GM12878 (cell line): ENCODE measurements at regions not wholly inside any gene's neighbourhood (a gene's known extent, or its start where the extent isn't known, plus 50 kb on each side); places are given as distances from the start of the nearest gene placed in this dataset.

Experiments used
- ATAC-seq: fragments of 200-7000 bp; cut with Tn5 transposase; 3 replicates; pipeline ENCODE4 v1.9.1; 2020; ENCODE audit warnings: mild to moderate bottlenecking, moderate library complexity
- BruUV-seq: library from RNA; stranded (reverse); fragments of 400-500 nt; replicated peaks from 2 replicates; lab custom pipeline; 2021; lab: Mats Ljungman, UMichigan
- CTCF ChIA-PET: fragments of 300-600 bp; sonication (Branson Sonifier 250); formaldehyde crosslinking; extraction: SDS; loops from one replicate; lab custom pipeline; 2021; ENCODE audit warnings: inconsistent platforms; lab: Yijun Ruan, JAX
- POLR2A ChIA-PET: fragments of 350-600 bp; formaldehyde crosslinking; extraction: SDS; loops from one replicate; lab custom pipeline; 2021; ENCODE audit warnings: inconsistent platforms; lab: Charles Lee
- RAD21 ChIA-PET: fragments of 300-600 bp; sonication (Branson Sonifier 250); formaldehyde crosslinking; loops from one replicate; lab custom pipeline; 2023; ENCODE audit warnings: antibody characterized with exemption; ENCODE audit not compliant: unreplicated experiment; lab: Charles Lee
- SMC1A ChIA-PET: fragments of 300-600 bp; sonication (Branson Sonifier 250); formaldehyde crosslinking; loops from one replicate; lab custom pipeline; 2023; ENCODE audit not compliant: unreplicated experiment, uncharacterized antibody; lab: Charles Lee
- DNase-seq: peaks from one replicate; pipeline ENCODE4 v3.0.0-alpha.2; 2011; ENCODE audit warnings: low read depth, low spot score
- FAIRE-seq: peaks from 3 replicates; lab custom pipeline; 2011; peaks lifted over from hg19 to GRCh38; lab: Jason Lieb, UNC
- H2AFZ ChIP-seq: 2 replicates; pipeline ENCODE4 v1.6.0; 2011; ENCODE audit warnings: low read depth, low read length, control low read depth; ENCODE audit not compliant: control insufficient read depth
- H3K27ac ChIP-seq: 2 replicates; pipeline ENCODE4 v1.5.1; 2011; ENCODE audit warnings: control low read depth; ENCODE audit not compliant: control insufficient read depth, insufficient read depth
- H3K27me3 ChIP-seq, 2 experiments: replicated peaks in 1 of 2; 2 replicates each; pipeline versions ENCODE4 v1.6.0 to v1.6.1; 2011; ENCODE audit warnings: low read length in 1 of 2; ENCODE audit not compliant: control insufficient read depth in 2 of 2, insufficient read depth in 2 of 2
- H3K36me3 ChIP-seq, 2 experiments: 2 replicates each; pipeline ENCODE4 v1.5.1; 2011; ENCODE audit warnings: low read length in 1 of 2; ENCODE audit not compliant: control insufficient read depth in 2 of 2, insufficient read depth in 2 of 2
- H3K4me1 ChIP-seq: 2 replicates; pipeline ENCODE4 v1.6.1; 2011; ENCODE audit warnings: mild to moderate bottlenecking, low read length, moderate library complexity, mixed read lengths; ENCODE audit not compliant: control insufficient read depth, insufficient read depth
- H3K4me2 ChIP-seq: 2 replicates; pipeline ENCODE4 v1.6.0; 2011; ENCODE audit warnings: control low read depth; ENCODE audit not compliant: control insufficient read depth, insufficient read depth
- H3K4me3 ChIP-seq: fragments of 200-600 bp; sonication (generic); 2 replicates; pipeline ENCODE4 v1.5.1; 2016
- H3K79me2 ChIP-seq: 2 replicates; pipeline ENCODE4 v1.6.0; 2011; ENCODE audit warnings: low read length; ENCODE audit not compliant: control insufficient read depth, insufficient read depth
- H3K9ac ChIP-seq: 2 replicates; pipeline ENCODE4 v1.8.0; 2011; ENCODE audit warnings: low read length, control low read depth, mixed read lengths; ENCODE audit not compliant: control insufficient read depth, insufficient read depth
- H3K9me3 ChIP-seq: replicated peaks from 3 replicates; pipeline ENCODE4 v1.5.1; 2011; ENCODE audit warnings: mild to moderate bottlenecking, low read length; ENCODE audit not compliant: control insufficient read depth, insufficient read depth
- H4K20me1 ChIP-seq: 2 replicates; pipeline ENCODE4 v1.6.0; 2011; ENCODE audit not compliant: control insufficient read depth, insufficient read depth
- ATF2 ChIP-seq: IDR thresholded peaks from 2 replicates; pipeline ENCODE4 v1.6.1; 2012; ENCODE audit warnings: low read length, inconsistent platforms
- ETV6 ChIP-seq, 2 experiments: fragments of 450-650 bp in 1 of 2; IDR thresholded peaks in 1 of 2; conservative IDR thresholded peaks in 1 of 2; 2 replicates each; pipeline ENCODE4 v1.6.1; 2014; ENCODE audit warnings: antibody characterized with exemption in 1 of 2, borderline replicate concordance in 1 of 2, low read depth in 1 of 2, mild to moderate bottlenecking in 1 of 2, moderate library complexity in 1 of 2
- EZH2 ChIP-seq: IDR thresholded peaks from 2 replicates; pipeline ENCODE4 v1.6.1; 2012; ENCODE audit warnings: low read depth, mild to moderate bottlenecking, control low read depth, inconsistent platforms, low read length, borderline replicate concordance; ENCODE audit not compliant: control insufficient read depth
- HCFC1 ChIP-seq: fragments of 150-350 bp; IDR thresholded peaks from 2 replicates; pipeline ENCODE4 v1.6.1; 2014; ENCODE audit warnings: low read length
- HDAC6 ChIP-seq: fragments of 200-600 bp; sonication (generic); IDR thresholded peaks from one replicate; pipeline ENCODE4 v1.8.0; 2017; ENCODE audit warnings: antibody characterized with exemption; ENCODE audit not compliant: unreplicated experiment
- KAT2A ChIP-seq: conservative IDR thresholded peaks from 2 replicates; pipeline ENCODE4 v1.6.1; 2011; ENCODE audit warnings: low read depth, low read length; ENCODE audit not compliant: control insufficient read depth
- MTA2 ChIP-seq: fragments of 450-650 bp; IDR thresholded peaks from 2 replicates; pipeline ENCODE4 v1.6.1; 2016; ENCODE audit warnings: low read depth, mild to moderate bottlenecking, moderate library complexity
- NFIC ChIP-seq: IDR thresholded peaks from 2 replicates; pipeline ENCODE4 v1.6.1; 2012; ENCODE audit warnings: low read depth, mild to moderate bottlenecking, inconsistent platforms, low read length, moderate library complexity
- NR2F1 ChIP-seq: fragments of 450-650 bp; conservative IDR thresholded peaks from 2 replicates; pipeline ENCODE4 v1.6.1; 2017; ENCODE audit warnings: mild to moderate bottlenecking
- PAX8 ChIP-seq: fragments of 450-650 bp; IDR thresholded peaks from 2 replicates; pipeline ENCODE4 v1.6.1; 2017; ENCODE audit warnings: mild to moderate bottlenecking, moderate library complexity
- PKNOX1 ChIP-seq: fragments of 450-650 bp; IDR thresholded peaks from 2 replicates; pipeline ENCODE4 v1.6.1; 2016; ENCODE audit warnings: mild to moderate bottlenecking
- SP1 ChIP-seq: IDR thresholded peaks from one replicate; pipeline ENCODE4 v1.6.1; 2011; ENCODE audit warnings: low read depth, low read length
- TCF3 ChIP-seq: IDR thresholded peaks from 2 replicates; pipeline ENCODE4 v1.6.1; 2012; ENCODE audit warnings: low read depth, mild to moderate bottlenecking, low read length, borderline replicate concordance; ENCODE audit not compliant: insufficient read depth
- ZBTB11 ChIP-seq: fragments of 450-650 bp; formaldehyde crosslinking; IDR thresholded peaks from 2 replicates; pipeline ENCODE4 v1.5.0; 2022; ENCODE audit warnings: mild to moderate bottlenecking, missing genetic modification characterization
- ZBTB33 ChIP-seq: fragments of 450-650 bp; IDR thresholded peaks from 2 replicates; pipeline ENCODE4 v1.6.1; 2017; ENCODE audit warnings: mild to moderate bottlenecking
- WGBS: methylation state at CpG from one replicate; pipeline ENCODE4 v1.1.6; 2016; ENCODE audit warnings: low lambda C conversion rate; ENCODE audit not compliant: insufficient replicate concordance, insufficient coverage; ENCODE audit errors: missing lambda C conversion rate; 5-methylcytosine and 5-hydroxymethylcytosine counted together
- in situ Hi-C: fragments of 300-500 bp; cut with MboI; formaldehyde crosslinking; loops from 9 replicates; pipeline ENCODE4 v1.14.3; 2018; ENCODE audit warnings: mixed read lengths
- intact Hi-C: fragments of 100-400 bp; cut with micrococcal nuclease; formaldehyde crosslinking; loops from one replicate; pipeline ENCODE4 v1.14.2; 2022; ENCODE audit not compliant: unreplicated experiment

- CTCF ChIA-PET: no interaction called here
- DNase-seq: no peak
- Histone ChIP-seq H3K4me3 (no peak overlapping the region), H3K9me3 (no peaks in the 10 kb centered on the region), H3K4me2 (no peak overlapping the region), H3K27ac (no peak overlapping the region), H3K9ac (no peak overlapping the region), H3K79me2 (no peaks in the 10 kb centered on the region), H2AFZ (no peak overlapping the region), H3K36me3 (no peaks in the 10 kb centered on the region), H3K27me3 (no peaks in the 10 kb centered on the region), H3K4me1 (no peaks in the 10 kb centered on the region), H4K20me1 (no peaks in the 10 kb centered on the region)
- 32% methylated on average over 7 of the region's 7 CpGs for WGBS
- SMC1A ChIA-PET: interaction anchor here (0.6 to 1.5 kb wide), 4 partner anchors 14 to 465 kb away, joined by 3 to 4 read pairs (median 4); no protein-coding TSS in a partner anchor
- RAD21 ChIA-PET: no interaction called here
- in situ Hi-C loops: no loop called here
- BruUV-seq: no TSS peak
- intact Hi-C loops: no loop called here
- POLR2A ChIA-PET: no interaction called here
- no peak for FAIRE-seq
- no peak for ATAC-seq
- TF ChIP-seq ATF2: no peak
- TF ChIP-seq SP1: no peak
- TF ChIP-seq PAX8: no peak
- TF ChIP-seq HDAC6: no peak
- no peak for TF ChIP-seq KAT2A
- no peak for TF ChIP-seq TCF3
- TF ChIP-seq PKNOX1: no peak
- TF ChIP-seq NR2F1: no peak
- no peak for TF ChIP-seq EZH2
- TF ChIP-seq NFIC: no peak
- TF ChIP-seq ZBTB11 (CRISPR knock-in tag): no peak
- no peak for TF ChIP-seq MTA2
- no peak for TF ChIP-seq ZBTB33
- no peak for TF ChIP-seq HCFC1
- no peak for TF ChIP-seq ETV6 (conservative IDR thresholded peaks at IDR 0.05 in 1 of 2, IDR thresholded peaks at IDR 0.05 in 1 of 2; ENCODE audit: borderline replicate concordance in 1 of 2, low read depth in 1 of 2)
Observed at GRCh38 chr2:156125018-156125417, 207.5 kb downstream of the NR4A2 start.
